H9 (cell line): ENCODE measurements at regions not wholly inside any gene's neighbourhood (a gene's known extent, or its start where the extent isn't known, plus 50 kb on each side); places are given as distances from the start of the nearest gene placed in this dataset.

Source experiments
- DNase-seq: peaks from one replicate; pipeline ENCODE4 v3.0.0-alpha.2; 2017
- H2AFZ ChIP-seq: one replicate; pipeline ENCODE4 v1.6.1; 2013; ENCODE audit warnings: mild to moderate bottlenecking, low read length, control low read depth, moderate library complexity
- H2AK5ac ChIP-seq: 2 replicates; pipeline ENCODE4 v1.6.1; 2013; ENCODE audit warnings: low read length, control low read depth, mixed read lengths; ENCODE audit not compliant: insufficient read length
- H2BK120ac ChIP-seq: one replicate; pipeline ENCODE4 v1.6.1; 2013; ENCODE audit warnings: low read depth, mild to moderate bottlenecking, low read length, control low read depth, inconsistent platforms; ENCODE audit not compliant: poor library complexity, severe bottlenecking
- H2BK12ac ChIP-seq: 2 replicates; pipeline ENCODE4 v1.6.1; 2013; ENCODE audit warnings: low read length, control low read depth, mixed read lengths, low read depth; ENCODE audit not compliant: insufficient read length
- H2BK15ac ChIP-seq: 2 replicates; pipeline ENCODE4 v1.6.1; 2013; ENCODE audit warnings: low read depth, low read length, control low read depth
- H2BK20ac ChIP-seq: one replicate; pipeline ENCODE4 v1.6.1; 2013; ENCODE audit warnings: low read depth, mild to moderate bottlenecking, low read length, control low read depth, inconsistent platforms; ENCODE audit not compliant: poor library complexity, severe bottlenecking
- H2BK5ac ChIP-seq: 2 replicates; pipeline ENCODE4 v1.6.1; 2013; ENCODE audit warnings: low read length, control low read depth, mixed read lengths; ENCODE audit not compliant: insufficient read length
- H3K14ac ChIP-seq: 2 replicates; pipeline ENCODE4 v1.6.1; 2013; ENCODE audit warnings: low read length, control low read depth; ENCODE audit not compliant: insufficient read depth
- H3K18ac ChIP-seq: 2 replicates; pipeline ENCODE4 v1.6.1; 2013; ENCODE audit warnings: low read depth, mild to moderate bottlenecking, mixed read lengths, low read length, control low read depth; ENCODE audit not compliant: insufficient read length
- H3K23ac ChIP-seq: 2 replicates; pipeline ENCODE4 v1.6.1; 2013; ENCODE audit warnings: low read length, control low read depth, mixed read lengths, low read depth; ENCODE audit not compliant: insufficient read length
- H3K23me2 ChIP-seq: 2 replicates; pipeline ENCODE4 v1.6.1; 2013; ENCODE audit warnings: low read depth, mild to moderate bottlenecking, mixed read lengths, low read length, control low read depth; ENCODE audit not compliant: insufficient read length, poor library complexity, severe bottlenecking
- H3K27ac ChIP-seq: 2 replicates; pipeline ENCODE4 v1.5.1; 2013; ENCODE audit warnings: low read length, control low read depth, mixed read lengths, low read depth; ENCODE audit not compliant: insufficient read length
- H3K27me3 ChIP-seq: 2 replicates; pipeline ENCODE4 v1.6.1; 2013; ENCODE audit warnings: low read length, control low read depth, inconsistent platforms; ENCODE audit not compliant: insufficient read depth
- H3K4ac ChIP-seq: 2 replicates; pipeline ENCODE4 v1.6.1; 2013; ENCODE audit warnings: low read depth, mild to moderate bottlenecking, control low read depth, inconsistent platforms, low read length, moderate library complexity
- H3K4me1 ChIP-seq: 2 replicates; pipeline ENCODE4 v1.6.1; 2013; ENCODE audit warnings: low read length, control low read depth, inconsistent platforms; ENCODE audit not compliant: insufficient read depth
- H3K4me2 ChIP-seq: 2 replicates; pipeline ENCODE4 v1.6.1; 2013; ENCODE audit warnings: low read length, control low read depth, mixed read lengths; ENCODE audit not compliant: insufficient read length, insufficient read depth
- H3K56ac ChIP-seq: 2 replicates; pipeline ENCODE4 v1.6.1; 2013; ENCODE audit warnings: low read depth, mild to moderate bottlenecking, mixed read lengths, low read length, control low read depth; ENCODE audit not compliant: insufficient read length
- H3K79me1 ChIP-seq: 2 replicates; pipeline ENCODE4 v1.6.1; 2013; ENCODE audit warnings: low read depth, mild to moderate bottlenecking, moderate library complexity, low read length, control low read depth, inconsistent platforms; ENCODE audit not compliant: insufficient read depth, poor library complexity, severe bottlenecking
- H3K79me2 ChIP-seq: 2 replicates; pipeline ENCODE4 v1.6.1; 2013; ENCODE audit warnings: low read length, control low read depth, inconsistent platforms; ENCODE audit not compliant: insufficient read depth
- H3K9ac ChIP-seq: 2 replicates; pipeline ENCODE4 v1.6.1; 2013; ENCODE audit warnings: low read length, control low read depth, mixed read lengths; ENCODE audit not compliant: insufficient read length; ENCODE audit errors: extremely low read depth
- H3K9me3 ChIP-seq: one replicate; pipeline ENCODE4 v1.6.1; 2013; ENCODE audit warnings: low read depth, low read length, inconsistent platforms; ENCODE audit not compliant: control insufficient read depth
- H3T11ph ChIP-seq: one replicate; pipeline ENCODE4 v1.6.1; 2013; ENCODE audit warnings: mild to moderate bottlenecking, low read length, control low read depth, inconsistent platforms
- H4K20me1 ChIP-seq: one replicate; pipeline ENCODE4 v1.6.1; 2013; ENCODE audit not compliant: control insufficient read depth, insufficient read length, insufficient read depth
- H4K5ac ChIP-seq: 2 replicates; pipeline ENCODE4 v1.6.1; 2013; ENCODE audit warnings: low read depth, mild to moderate bottlenecking, mixed read lengths, low read length, control low read depth; ENCODE audit not compliant: insufficient read length
- H4K8ac ChIP-seq: replicated peaks from 2 replicates; pipeline ENCODE4 v1.6.1; 2013; ENCODE audit warnings: low read length, control low read depth, mixed read lengths, low read depth; ENCODE audit not compliant: insufficient read length
- H4K91ac ChIP-seq: 2 replicates; pipeline ENCODE4 v1.6.1; 2013; ENCODE audit warnings: low read depth, mild to moderate bottlenecking, moderate library complexity, mixed read lengths, low read length, control low read depth; ENCODE audit not compliant: insufficient read length
- H3K27ac Mint-ChIP-seq, 3 experiments: 2 replicates in 2 of 3; 3 replicates in 1 of 3; pipeline ENCODE4 v1.8.0; 2020 to 2021; ENCODE audit warnings: mixed read lengths in 3 of 3, mild to moderate bottlenecking in 1 of 3, moderate library complexity in 1 of 3
- H3K27me3 Mint-ChIP-seq: 2 replicates; pipeline ENCODE4 v1.8.0; 2021; ENCODE audit warnings: low read depth, mild to moderate bottlenecking, moderate library complexity, mixed read lengths
- H3K36me3 Mint-ChIP-seq, 3 experiments: 2 replicates in 2 of 3; 3 replicates in 1 of 3; pipeline ENCODE4 v1.8.0; 2020 to 2021; ENCODE audit warnings: low read depth in 3 of 3, mixed read lengths in 3 of 3; ENCODE audit not compliant: insufficient read depth in 1 of 3
- H3K4me1 Mint-ChIP-seq, 2 experiments: 2 replicates each; pipeline ENCODE4 v1.8.0; 2020; ENCODE audit warnings: mixed read lengths in 2 of 2
- H3K4me3 Mint-ChIP-seq, 2 experiments: 2 replicates in 1 of 2; 3 replicates in 1 of 2; pipeline ENCODE4 v1.8.0; 2020 to 2021; ENCODE audit warnings: mild to moderate bottlenecking in 2 of 2, mixed read lengths in 2 of 2, moderate library complexity in 1 of 2
- H3K9me3 Mint-ChIP-seq, 2 experiments: 2 replicates in 1 of 2; 3 replicates in 1 of 2; pipeline ENCODE4 v1.8.0; 2020; ENCODE audit warnings: mild to moderate bottlenecking in 2 of 2, mixed read lengths in 2 of 2, moderate library complexity in 1 of 2
- CTCF ChIP-seq: fragments of 200-600 bp; sonication (generic); conservative IDR thresholded peaks from 3 replicates; pipeline ENCODE4 v1.8.0; 2021; ENCODE audit warnings: antibody characterized with exemption, mild to moderate bottlenecking
- WGBS: extraction: QIAGEN DNeasy Blood & Tissue Kit; methylation state at CpG from one replicate; pipeline ENCODE4 v1.1.7; 2013; ENCODE audit warnings: missing lambda C conversion rate, low lambda C conversion rate, mixed read lengths; ENCODE audit not compliant: insufficient read length; ENCODE audit errors: extremely low coverage; 5-methylcytosine and 5-hydroxymethylcytosine counted together

- H3K27ac Mint-ChIP-seq, result no peak overlapping the region
- no peak overlapping the region for H3K18ac ChIP-seq
- no peak overlapping the region for H2AK5ac ChIP-seq
- no peak overlapping the region for H2BK120ac ChIP-seq
- H4K20me1 ChIP-seq, result no peaks in the 10 kb centered on the region
- H3K14ac ChIP-seq, result no peak overlapping the region
- DNase-seq, result peak; percentile 24
- no peak overlapping the region for H3K9ac ChIP-seq
- no peak overlapping the region for H3K56ac ChIP-seq
- TF ChIP-seq CTCF, result no peak
- H3K4me3 Mint-ChIP-seq, result no peak overlapping the region
- H2AFZ ChIP-seq, result peak overlapping the region; percentile 68
- H2BK15ac ChIP-seq, result no peak overlapping the region
- H3K23me2 ChIP-seq, result no peaks in the 10 kb centered on the region
- no peak overlapping the region for H4K5ac ChIP-seq
- H3K79me2 ChIP-seq, result no peaks in the 10 kb centered on the region
- H3K9me3 ChIP-seq, result no peaks in the 10 kb centered on the region
- H2BK12ac ChIP-seq, result no peak overlapping the region
- no peak overlapping the region for H4K91ac ChIP-seq
- no peak overlapping the region for H2BK5ac ChIP-seq
- no peaks in the 10 kb centered on the region for H3K27me3 ChIP-seq
- H3K9me3 Mint-ChIP-seq, result peaks cover 5 to 10% of the 10 kb centered on the region in 2 experiments
- no peak overlapping the region for H3K27ac ChIP-seq
- peak overlapping the region; percentile 18 for H3K4me2 ChIP-seq
- no peak overlapping the region for H3K23ac ChIP-seq
- H3K36me3 Mint-ChIP-seq, result peaks cover 0 to 3% (median 2%) of the 10 kb centered on the region in 3 experiments; a peak in 2 of 7 replicates
- H3K79me1 ChIP-seq, result no peaks in the 10 kb centered on the region
- no peak overlapping the region for H3K4ac ChIP-seq
- H2BK20ac ChIP-seq, result no peak overlapping the region
- no peaks in the 10 kb centered on the region for H3K27me3 Mint-ChIP-seq
- H3K4me1 ChIP-seq, result no peaks in the 10 kb centered on the region
- no peaks in the 10 kb centered on the region for H3K4me1 Mint-ChIP-seq
- WGBS, result no CpG with 5 or more reads among the region's 6 CpGs
- H4K8ac ChIP-seq, result no peak overlapping the region
- no peak overlapping the region for H3T11ph ChIP-seq
These were observed 624.2 kb upstream of the GRIN3A start for GRCh38 chr9:102362470-102363132.
